ENCODE measurements at regions not wholly inside any gene's neighbourhood (a gene's known extent, or its start where the extent isn't known, plus 50 kb on each side); places are given as distances from the start of the nearest gene placed in this dataset.

GRCh38 chr9:102521097-102521755 lies 473.9 kb upstream of the CYLC2 start:
- DNase-seq (ENCODE audit: extremely low read depth, low read depth) = no peak
- no peak overlapping the region for H3K4me3 ChIP-seq (replicated peaks; ENCODE audit: low read depth, low read length)
- TF ChIP-seq, protein P1, sequence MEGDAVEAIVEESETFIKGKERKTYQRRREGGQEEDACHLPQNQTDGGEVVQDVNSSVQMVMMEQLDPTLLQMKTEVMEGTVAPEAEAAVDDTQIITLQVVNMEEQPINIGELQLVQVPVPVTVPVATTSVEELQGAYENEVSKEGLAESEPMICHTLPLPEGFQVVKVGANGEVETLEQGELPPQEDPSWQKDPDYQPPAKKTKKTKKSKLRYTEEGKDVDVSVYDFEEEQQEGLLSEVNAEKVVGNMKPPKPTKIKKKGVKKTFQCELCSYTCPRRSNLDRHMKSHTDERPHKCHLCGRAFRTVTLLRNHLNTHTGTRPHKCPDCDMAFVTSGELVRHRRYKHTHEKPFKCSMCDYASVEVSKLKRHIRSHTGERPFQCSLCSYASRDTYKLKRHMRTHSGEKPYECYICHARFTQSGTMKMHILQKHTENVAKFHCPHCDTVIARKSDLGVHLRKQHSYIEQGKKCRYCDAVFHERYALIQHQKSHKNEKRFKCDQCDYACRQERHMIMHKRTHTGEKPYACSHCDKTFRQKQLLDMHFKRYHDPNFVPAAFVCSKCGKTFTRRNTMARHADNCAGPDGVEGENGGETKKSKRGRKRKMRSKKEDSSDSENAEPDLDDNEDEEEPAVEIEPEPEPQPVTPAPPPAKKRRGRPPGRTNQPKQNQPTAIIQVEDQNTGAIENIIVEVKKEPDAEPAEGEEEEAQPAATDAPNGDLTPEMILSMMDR (IDR thresholded peaks at IDR 0.05; ENCODE audit: low read depth, low read length, missing control alignments) = no peak

GRCh38 chr9:102519423-102519822 lies 475.7 kb upstream of the CYLC2 start:
- DNase-seq (ENCODE audit: extremely low read depth, low read depth) = no peak
- H3K4me3 ChIP-seq (replicated peaks; ENCODE audit: low read depth, low read length) = no peak overlapping the region
- TF ChIP-seq, protein P1 (IDR thresholded peaks at IDR 0.05; ENCODE audit: low read depth, low read length, missing control alignments) = no peak

DNA sequence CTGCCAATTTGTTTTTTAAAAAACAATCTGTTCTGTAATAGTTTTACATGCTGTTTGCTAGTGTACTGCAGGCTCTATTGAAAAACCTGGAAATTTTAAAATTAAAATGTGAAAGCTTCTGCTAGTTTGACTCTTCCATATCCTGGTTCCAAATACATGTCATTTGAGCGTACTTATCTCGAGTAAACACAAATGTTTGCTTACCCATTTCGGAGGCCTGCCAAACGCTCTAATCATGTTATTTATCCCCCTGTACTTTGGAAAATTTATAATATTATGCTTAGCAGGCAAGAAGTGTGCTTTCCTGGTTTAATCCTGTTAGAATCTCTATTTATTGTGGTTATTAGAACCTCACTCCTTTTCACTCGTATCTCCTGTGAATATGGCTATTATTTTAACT lies 476.8 kb upstream of the CYLC2 start:
- TF ChIP-seq, protein P1 (IDR thresholded peaks at IDR 0.05; ENCODE audit: low read depth, low read length, missing control alignments) = no peak
- H3K4me3 ChIP-seq (replicated peaks; ENCODE audit: low read depth, low read length) = no peak overlapping the region
- DNase-seq (ENCODE audit: extremely low read depth, low read depth) = no peak

DNA sequence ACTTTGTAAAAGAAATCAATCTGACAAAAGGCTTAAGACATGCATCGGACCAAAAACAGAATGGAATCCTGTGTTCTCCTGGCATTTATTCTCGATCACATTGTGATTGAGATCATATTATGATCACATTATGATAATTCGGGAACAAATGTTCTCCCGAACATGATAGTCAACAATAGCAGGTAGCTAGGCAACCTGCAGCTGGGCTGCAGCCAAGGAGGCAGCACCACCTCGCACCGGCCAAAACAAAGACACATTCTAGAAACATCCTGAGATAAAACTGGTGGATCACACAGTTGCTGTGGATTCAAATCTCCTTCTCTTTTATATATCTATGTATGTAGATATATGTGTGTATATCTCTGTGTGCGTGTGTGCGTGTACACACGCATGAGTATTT lies 480.6 kb upstream of the CYLC2 start:
- TF ChIP-seq, protein P1 (IDR thresholded peaks at IDR 0.05; ENCODE audit: low read depth, low read length, missing control alignments) = no peak
- no peak for DNase-seq (ENCODE audit: extremely low read depth, low read depth)

DNA sequence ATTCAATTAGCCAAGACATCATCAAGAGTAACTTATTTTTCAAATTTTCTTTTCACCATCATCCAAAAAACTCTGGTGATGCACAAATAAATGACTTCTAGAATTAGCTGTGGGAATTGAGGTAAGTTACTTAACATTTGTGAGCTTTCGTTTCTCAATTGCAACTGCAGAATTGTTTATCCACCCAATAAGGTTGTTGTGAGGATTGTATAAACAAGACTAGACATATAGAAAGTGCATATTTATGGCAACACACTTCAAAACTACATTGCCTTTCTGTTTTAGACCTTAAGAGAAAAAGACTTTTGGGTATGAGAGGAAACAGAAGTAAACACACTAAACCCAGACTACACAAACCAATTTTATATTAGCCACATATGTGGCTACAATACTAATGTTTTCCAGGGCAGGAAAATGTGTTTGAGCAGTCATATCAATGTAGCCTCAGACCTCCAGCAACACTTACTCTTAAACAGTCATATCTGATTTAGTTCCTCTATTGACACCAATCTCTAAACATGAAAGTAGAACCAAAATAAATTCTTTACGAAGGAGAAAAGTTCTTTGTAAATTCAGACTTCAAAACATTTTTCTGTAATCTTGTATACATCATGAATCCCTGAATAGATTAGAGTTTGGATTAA lies 488.0 kb upstream of the CYLC2 start:
- TF ChIP-seq, protein P1 (IDR thresholded peaks at IDR 0.05; ENCODE audit: low read depth, low read length, missing control alignments) = no peak
- DNase-seq (ENCODE audit: extremely low read depth, low read depth) = no peak
- no peak overlapping the region for H3K4me3 ChIP-seq (replicated peaks; ENCODE audit: low read depth, low read length)

More for the DNA sequence above, 480.6 kb upstream of the CYLC2 start:
- no peak overlapping the region for H3K4me3 ChIP-seq (replicated peaks; ENCODE audit: low read depth, low read length)

DNA sequence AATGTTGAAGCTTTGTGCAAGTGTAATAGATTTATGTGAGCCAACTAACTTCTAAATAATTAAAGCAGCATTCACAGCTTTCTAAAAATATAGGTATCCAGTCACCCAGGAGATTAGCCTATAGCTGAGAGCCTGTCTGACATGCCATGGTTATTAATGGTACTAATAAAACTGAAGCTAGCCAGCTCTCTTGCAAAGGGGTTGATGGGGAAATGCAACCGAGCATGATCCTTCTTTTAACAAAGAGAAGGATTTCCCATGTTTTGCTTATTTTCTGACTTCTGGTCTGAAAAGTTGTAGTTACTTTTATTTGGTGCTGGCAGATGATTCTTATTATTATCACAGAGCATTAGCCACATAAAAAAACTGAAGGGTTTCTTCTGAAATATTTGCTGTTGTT lies 488.7 kb upstream of the CYLC2 start:
- TF ChIP-seq, protein P1 (IDR thresholded peaks at IDR 0.05; ENCODE audit: low read depth, low read length, missing control alignments) = no peak
- DNase-seq (ENCODE audit: extremely low read depth, low read depth) = no peak
- no peak overlapping the region for H3K4me3 ChIP-seq (replicated peaks; ENCODE audit: low read depth, low read length)

Data from HFF-Myc (cell line).